Sigmoid colon (tissue), 4 donors: ENCODE measurements at regions not wholly inside any gene's neighbourhood (a gene's known extent, or its start where the extent isn't known, plus 50 kb on each side); places are given as distances from the start of the nearest gene placed in this dataset.

Experiments used
- CTCF ChIP-seq, 4 experiments: fragments of 450-650 bp in 3 of 4; fragments of 200-600 bp in 1 of 4; IDR thresholded peaks; one replicate each; pipeline ENCODE4 v1.5.1; 2016 to 2019; ENCODE audit warnings: antibody characterized with exemption in 4 of 4, mild to moderate bottlenecking in 3 of 4, moderate library complexity in 2 of 4
- POLR2A ChIP-seq, 2 donors: fragments of 450-650 bp; IDR thresholded peaks; one replicate each; pipeline ENCODE4 v1.6.1; 2016; ENCODE audit warnings: antibody characterized with exemption in 2 of 2, mild to moderate bottlenecking in 2 of 2, moderate library complexity in 2 of 2
- POLR2AphosphoS5 ChIP-seq, 4 donors: sonication (generic); formaldehyde crosslinking; IDR thresholded peaks; one replicate each; pipeline ENCODE4 v1.6.1; 2017; ENCODE audit warnings: antibody characterized with exemption in 4 of 4

- TF ChIP-seq POLR2A (IDR thresholded peaks at IDR 0.05) = no peak
- TF ChIP-seq CTCF (IDR thresholded peaks at IDR 0.05) = no peak
- TF ChIP-seq POLR2AphosphoS5 (IDR thresholded peaks at IDR 0.05) = no peak
Observed at GRCh38 chr18:59087391-59087790, 52.3 kb upstream of the SEC11C start.
